HG03565 (cell line): ENCODE measurements at regions not wholly inside any gene's neighbourhood (a gene's known extent, or its start where the extent isn't known, plus 50 kb on each side); places are given as distances from the start of the nearest gene placed in this dataset.

Experiments
- ATAC-seq: cut with Tn5 transposase; IDR thresholded peaks from one replicate; pipeline ENCODE4 v1.9.1; 2021; ENCODE audit warnings: mild to moderate bottlenecking, moderate library complexity; ENCODE audit not compliant: unreplicated experiment

DNA sequence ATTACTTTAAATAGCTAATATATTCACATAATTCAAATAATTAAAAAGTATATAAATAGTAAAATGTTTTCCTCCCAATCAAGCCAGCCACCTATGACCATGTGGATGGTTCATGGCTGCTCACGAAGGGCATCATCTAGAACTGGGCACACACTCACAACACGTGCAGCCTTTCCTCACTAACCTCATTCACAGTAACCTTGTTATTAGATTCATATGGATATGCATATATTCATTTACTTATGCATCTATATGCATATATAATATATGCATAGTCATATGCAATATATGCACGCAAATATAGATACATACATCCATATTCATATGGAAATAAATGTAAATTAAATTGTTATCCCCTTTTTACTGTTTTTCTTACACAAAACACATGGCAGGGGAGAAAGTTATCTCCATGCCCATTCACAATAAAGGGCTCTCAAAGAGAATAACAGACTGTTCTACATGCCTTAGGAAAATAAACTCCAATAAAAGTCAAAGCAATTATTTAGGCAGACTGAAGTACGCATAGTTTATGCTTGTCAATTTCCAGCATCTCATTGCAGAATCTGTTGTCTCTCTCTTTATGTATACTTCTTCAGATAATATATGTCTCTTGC is 163.9 kb upstream of the ADGRL3 start:
- ATAC-seq, result no peak

GRCh38 chr4:61041527-61041926 is 158.6 kb upstream of the ADGRL3 start:
- ATAC-seq, result no peak

DNA sequence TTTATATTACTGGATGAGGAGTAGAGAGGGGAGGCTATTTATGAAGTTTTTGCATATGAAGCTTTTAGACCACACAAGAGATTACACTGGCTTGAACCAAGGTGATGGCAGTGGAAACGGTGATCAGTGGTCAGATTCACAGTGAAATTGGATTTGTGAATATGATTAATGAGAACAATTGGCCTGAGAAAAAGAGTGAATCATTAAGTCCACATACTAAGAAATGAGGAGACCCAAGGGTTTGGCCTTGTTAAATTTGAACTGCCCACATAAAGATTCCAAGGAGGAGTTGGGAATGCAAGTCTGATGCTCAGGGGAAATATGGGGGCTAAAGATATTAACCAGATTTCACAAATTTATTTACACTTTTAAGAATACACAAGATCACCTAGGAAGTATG is 155.3 kb upstream of the ADGRL3 start:
- no peak for ATAC-seq

- ATAC-seq, result no peak
Observed at GRCh38 chr4:61049018-61049417, 151.1 kb upstream of the ADGRL3 start.

DNA sequence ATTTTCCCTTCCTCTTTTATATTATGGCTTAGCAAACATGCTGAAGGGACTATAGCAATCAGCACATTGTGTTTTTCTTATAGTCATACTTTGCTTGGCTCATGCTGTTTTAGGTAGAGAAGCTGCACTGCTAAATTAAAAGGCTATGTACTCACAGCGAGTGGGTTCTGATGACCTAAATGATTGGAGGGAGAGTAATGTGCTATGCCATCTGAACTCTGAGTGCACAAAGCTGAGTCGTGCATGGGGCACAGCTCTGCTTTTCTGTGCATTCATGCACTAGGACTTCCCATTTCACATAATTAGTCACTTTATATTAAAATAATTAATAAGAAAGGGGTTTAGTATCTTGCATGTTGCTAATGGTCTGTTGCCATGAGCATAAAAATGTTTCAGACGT is 132.7 kb upstream of the ADGRL3 start:
- no peak for ATAC-seq

DNA sequence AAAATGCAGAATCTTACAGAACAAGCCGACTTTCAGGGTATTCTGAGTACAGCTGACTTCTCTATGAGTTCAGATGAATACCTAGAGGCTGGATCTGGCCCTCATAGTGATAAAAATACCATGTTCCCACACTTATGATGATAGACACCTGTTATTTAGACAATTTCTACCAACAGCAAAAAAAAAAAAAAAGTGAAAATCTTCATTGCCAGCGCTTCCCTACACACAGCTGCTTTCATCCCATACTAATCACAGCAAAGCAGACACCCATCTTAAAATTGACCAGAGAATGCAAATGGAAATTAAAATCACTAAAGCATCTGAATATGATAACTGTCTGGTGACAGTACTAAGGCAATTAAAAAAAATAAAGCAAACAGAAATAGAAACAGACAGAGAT is 132.1 kb upstream of the ADGRL3 start:
- ATAC-seq, result no peak

GRCh38 chr4:61068745-61069144 is 131.4 kb upstream of the ADGRL3 start:
- ATAC-seq, result no peak

DNA sequence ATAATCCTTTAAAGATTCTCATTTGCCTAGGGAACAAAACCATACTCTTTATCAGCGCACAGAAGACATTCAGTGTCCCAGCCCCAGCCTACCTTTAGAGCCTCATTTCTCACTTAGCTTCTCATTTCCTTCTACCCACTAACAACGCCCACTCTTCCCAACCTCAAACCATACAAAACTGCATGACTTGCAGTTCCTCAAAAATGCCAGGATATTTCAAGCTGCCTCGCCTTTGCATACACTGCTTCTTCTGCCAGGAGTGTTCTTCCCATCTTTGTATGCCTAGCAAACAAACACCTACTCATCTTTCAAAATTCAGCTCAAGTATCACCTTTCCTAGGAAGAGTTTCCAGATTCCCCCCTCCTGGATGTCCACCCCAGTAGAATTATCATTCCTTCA is 129.9 kb upstream of the ADGRL3 start:
- no peak for ATAC-seq

DNA sequence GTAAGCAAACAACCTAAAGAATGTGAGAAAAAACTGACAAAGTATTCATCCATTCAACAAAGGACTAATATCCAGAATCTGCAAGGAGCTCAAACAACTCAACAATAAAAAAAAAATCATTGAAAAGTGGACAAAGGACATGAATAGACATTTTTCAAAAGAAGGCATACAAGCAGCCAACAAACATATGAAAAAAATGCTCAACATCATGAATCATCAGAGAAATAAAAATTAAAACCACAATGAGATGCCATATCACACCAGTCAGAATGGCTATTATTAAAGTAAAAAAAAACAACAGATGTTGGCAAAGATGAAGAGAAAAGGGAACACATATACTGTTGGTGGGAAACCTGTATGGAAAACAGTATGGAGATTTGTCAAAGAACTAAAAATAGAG is 120.7 kb upstream of the ADGRL3 start:
- no peak for ATAC-seq

DNA sequence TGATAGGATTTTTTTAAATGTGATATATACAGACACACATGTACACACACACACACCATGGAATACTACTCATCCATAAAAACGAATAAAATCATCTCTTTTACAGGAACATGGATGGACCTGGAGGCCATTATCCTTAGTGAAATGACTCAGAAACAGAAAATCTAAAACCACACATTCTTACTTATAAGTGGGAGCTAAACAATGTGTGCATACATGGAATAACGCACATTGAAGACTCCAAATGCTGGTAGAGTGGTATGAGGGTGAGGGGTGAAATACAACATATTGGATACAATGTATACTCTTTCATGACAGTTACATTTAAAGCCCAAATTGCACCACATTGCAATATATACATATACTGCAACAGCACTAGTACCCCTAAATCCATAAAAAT is 120.2 kb upstream of the ADGRL3 start:
- no peak for ATAC-seq

DNA sequence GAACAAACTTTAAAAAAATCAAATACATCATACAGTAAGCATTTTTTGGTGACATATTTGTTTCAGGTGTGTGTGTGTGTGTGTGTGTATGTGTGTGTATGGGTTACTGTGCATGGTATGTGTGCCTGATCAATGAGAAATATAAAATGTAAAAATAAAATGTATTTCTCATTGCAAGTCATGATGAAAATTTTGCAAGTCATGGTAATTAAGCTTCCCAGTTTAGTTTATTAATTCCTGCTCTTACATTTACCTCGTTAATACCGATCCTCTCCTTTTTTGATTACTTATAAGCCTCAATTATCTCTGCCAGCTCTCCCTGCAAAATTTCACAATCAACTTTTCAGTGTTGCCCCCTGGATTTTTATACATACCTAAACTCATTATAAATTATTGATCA is 114.6 kb upstream of the ADGRL3 start:
- no peak for ATAC-seq

- ATAC-seq, result no peak
Observed at GRCh38 chr4:61086357-61086756, 113.8 kb upstream of the ADGRL3 start.

- no peak for ATAC-seq
Observed at GRCh38 chr4:61086979-61087378, 113.1 kb upstream of the ADGRL3 start.

- ATAC-seq, result no peak
Observed at GRCh38 chr4:61094854-61095598, 105.1 kb upstream of the ADGRL3 start.

GRCh38 chr4:61128682-61129081 is 71.4 kb upstream of the ADGRL3 start:
- ATAC-seq, result no peak

- ATAC-seq, result no peak
Observed at GRCh38 chr4:61129971-61130370, 70.2 kb upstream of the ADGRL3 start.

GRCh38 chr4:61143461-61143860 is 56.7 kb upstream of the ADGRL3 start:
- no peak for ATAC-seq

GRCh38 chr4:61149278-61149677 is 50.8 kb upstream of the ADGRL3 start:
- ATAC-seq, result no peak
